Adrenal gland (tissue), 5 donors: ENCODE measurements at regions not wholly inside any gene's neighbourhood (a gene's known extent, or its start where the extent isn't known, plus 50 kb on each side); places are given as distances from the start of the nearest gene placed in this dataset.

Experiments
- POLR2A ChIP-seq, 2 donors: fragments of 450-650 bp; IDR thresholded peaks; one replicate each; pipeline ENCODE4 v1.6.1; 2017; ENCODE audit warnings: antibody characterized with exemption in 2 of 2, mild to moderate bottlenecking in 2 of 2, moderate library complexity in 1 of 2
- TF ChIP-seq, protein P1 (sequence below), 6 experiments: fragments of 450-650 bp in 4 of 6; fragments of 200-600 bp in 2 of 6; sonication (generic) in 1 of 6; IDR thresholded peaks; 1 replicate in 5 of 6; 2 replicates in 1 of 6; pipeline versions ENCODE4 v1.5.1 to v1.8.0; 2016 to 2021; ENCODE audit warnings: antibody characterized with exemption in 6 of 6, mild to moderate bottlenecking in 2 of 6, moderate library complexity in 1 of 6
- donor health status: DM: no; HTN: no; CAD: no.

- TF ChIP-seq, protein P1, sequence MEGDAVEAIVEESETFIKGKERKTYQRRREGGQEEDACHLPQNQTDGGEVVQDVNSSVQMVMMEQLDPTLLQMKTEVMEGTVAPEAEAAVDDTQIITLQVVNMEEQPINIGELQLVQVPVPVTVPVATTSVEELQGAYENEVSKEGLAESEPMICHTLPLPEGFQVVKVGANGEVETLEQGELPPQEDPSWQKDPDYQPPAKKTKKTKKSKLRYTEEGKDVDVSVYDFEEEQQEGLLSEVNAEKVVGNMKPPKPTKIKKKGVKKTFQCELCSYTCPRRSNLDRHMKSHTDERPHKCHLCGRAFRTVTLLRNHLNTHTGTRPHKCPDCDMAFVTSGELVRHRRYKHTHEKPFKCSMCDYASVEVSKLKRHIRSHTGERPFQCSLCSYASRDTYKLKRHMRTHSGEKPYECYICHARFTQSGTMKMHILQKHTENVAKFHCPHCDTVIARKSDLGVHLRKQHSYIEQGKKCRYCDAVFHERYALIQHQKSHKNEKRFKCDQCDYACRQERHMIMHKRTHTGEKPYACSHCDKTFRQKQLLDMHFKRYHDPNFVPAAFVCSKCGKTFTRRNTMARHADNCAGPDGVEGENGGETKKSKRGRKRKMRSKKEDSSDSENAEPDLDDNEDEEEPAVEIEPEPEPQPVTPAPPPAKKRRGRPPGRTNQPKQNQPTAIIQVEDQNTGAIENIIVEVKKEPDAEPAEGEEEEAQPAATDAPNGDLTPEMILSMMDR (IDR thresholded peaks at IDR 0.05): no peak
- no peak for TF ChIP-seq POLR2A (IDR thresholded peaks at IDR 0.05)
Observed at GRCh38 chr15:79213650-79214049, 68.9 kb upstream of the ANKRD34C start.
